ENCODE measurements at regions not wholly inside any gene's neighbourhood (a gene's known extent, or its start where the extent isn't known, plus 50 kb on each side); places are given as distances from the start of the nearest gene placed in this dataset.
"Not testable (repeated sequence)": the region's sequence is repeated elsewhere in the genome, so short reads cannot be mapped to it uniquely, and the experiment has no call there.

DNA sequence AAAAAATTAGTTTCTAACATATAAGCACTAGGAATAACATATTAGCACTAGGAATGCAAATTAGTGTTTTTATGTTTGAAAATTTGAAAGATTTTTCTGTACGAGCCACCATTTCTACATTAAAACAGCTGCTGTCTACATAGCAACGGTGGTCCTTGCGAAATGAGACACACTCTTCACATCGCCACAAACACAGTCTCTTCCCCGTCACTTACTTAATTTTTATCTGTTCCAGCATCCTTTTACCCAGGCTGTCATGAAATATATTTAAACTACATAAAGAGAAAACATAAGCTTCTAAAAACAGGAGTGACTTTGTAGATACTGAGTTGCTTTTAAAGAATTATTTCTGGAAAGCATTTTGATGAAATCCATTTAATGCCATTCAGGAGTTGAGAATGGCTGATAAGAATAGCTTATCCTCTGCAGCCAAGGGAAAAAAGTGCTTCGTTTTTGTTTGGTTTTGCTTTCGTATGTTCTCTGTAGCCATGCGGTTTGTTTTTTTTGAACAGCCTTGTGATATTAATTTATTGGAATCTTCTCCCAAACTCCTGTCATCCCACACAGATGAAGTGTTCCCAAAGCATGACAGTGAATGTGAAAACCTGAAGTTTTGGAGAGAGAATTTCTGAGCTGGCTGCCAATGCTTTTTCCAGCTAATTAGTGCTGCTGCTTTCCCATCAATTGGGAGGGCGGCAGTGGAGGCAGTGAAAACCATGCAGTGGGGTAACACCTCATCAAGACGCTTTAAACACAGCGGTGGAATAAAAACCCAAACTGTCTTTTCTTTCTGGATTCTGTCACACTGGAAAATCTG lies 603.7 kb upstream of the ADARB2 start:
- TF ChIP-seq, protein P1, sequence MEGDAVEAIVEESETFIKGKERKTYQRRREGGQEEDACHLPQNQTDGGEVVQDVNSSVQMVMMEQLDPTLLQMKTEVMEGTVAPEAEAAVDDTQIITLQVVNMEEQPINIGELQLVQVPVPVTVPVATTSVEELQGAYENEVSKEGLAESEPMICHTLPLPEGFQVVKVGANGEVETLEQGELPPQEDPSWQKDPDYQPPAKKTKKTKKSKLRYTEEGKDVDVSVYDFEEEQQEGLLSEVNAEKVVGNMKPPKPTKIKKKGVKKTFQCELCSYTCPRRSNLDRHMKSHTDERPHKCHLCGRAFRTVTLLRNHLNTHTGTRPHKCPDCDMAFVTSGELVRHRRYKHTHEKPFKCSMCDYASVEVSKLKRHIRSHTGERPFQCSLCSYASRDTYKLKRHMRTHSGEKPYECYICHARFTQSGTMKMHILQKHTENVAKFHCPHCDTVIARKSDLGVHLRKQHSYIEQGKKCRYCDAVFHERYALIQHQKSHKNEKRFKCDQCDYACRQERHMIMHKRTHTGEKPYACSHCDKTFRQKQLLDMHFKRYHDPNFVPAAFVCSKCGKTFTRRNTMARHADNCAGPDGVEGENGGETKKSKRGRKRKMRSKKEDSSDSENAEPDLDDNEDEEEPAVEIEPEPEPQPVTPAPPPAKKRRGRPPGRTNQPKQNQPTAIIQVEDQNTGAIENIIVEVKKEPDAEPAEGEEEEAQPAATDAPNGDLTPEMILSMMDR (IDR thresholded peaks at IDR 0.05; ENCODE audit: insufficient read depth, low read depth, low read length, missing control alignments) = no peak
- DNase-seq (ENCODE audit: low read depth) = no peak
- no peak overlapping the region for H3K4me3 ChIP-seq (ENCODE audit: low read length)

DNA sequence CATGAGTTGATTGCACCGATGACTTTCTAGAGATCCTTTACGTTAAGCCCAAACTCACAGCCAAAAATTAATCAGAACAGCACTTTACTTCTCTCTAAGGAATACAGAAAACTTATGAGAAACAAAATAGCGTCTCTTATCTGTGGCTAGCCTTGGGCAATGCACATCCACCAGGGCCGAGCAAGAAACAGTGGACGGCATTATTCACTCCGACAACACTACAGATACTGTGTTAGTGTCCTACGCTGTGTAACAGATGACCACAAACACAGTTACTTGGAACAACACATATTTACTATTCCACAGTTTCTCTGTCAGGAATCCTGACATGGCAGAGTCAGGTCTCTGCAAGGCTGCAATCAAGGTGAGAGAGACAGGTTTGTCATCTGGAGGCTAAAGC lies 598.3 kb upstream of the ADARB2 start:
- TF ChIP-seq, protein P1 (IDR thresholded peaks at IDR 0.05; ENCODE audit: insufficient read depth, low read depth, low read length, missing control alignments) = no peak
- no peak overlapping the region for H3K4me3 ChIP-seq (ENCODE audit: low read length)
- DNase-seq (ENCODE audit: low read depth) = no peak

DNA sequence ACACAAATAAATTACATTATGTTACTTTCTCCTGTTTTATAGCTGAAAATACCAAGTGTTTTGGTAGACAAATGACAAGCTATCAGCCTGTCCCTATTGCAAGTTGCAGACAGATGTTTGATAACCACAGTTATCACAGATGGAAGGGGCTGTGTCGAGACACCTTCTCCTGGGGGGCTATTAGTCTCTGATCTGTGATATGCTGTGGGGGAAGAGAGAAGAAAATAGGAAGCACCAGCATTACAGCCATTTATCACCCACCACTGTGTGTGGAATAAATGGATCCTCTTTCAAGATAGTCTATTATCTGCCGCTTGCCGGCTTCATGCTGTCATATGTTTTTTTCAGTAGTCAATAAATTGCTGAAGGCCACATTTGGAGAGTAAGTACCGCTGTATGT lies 597.2 kb upstream of the ADARB2 start:
- H3K4me3 ChIP-seq (ENCODE audit: low read length) = no peak overlapping the region
- TF ChIP-seq, protein P1 (IDR thresholded peaks at IDR 0.05; ENCODE audit: insufficient read depth, low read depth, low read length, missing control alignments) = no peak
- no peak for DNase-seq (ENCODE audit: low read depth)

DNA sequence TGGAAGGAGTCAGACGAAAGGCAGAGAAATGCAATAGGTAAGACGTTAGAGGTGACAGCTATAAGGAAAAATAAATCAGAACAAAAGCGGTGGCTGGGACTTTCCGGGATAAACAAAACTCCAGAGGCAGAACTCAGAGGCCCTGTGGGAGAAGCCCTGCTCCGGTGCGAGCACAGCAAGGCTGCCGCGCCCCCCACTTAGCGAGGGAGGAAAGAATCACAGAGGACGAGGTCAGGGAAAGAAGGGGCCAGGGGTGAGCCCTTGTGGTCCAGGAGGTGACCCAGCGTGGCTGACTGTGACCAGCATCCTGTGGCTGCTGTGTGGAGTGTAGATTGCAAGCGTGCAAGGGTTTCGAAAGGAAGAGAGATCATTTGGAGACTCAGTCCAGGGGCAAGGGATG lies 591.8 kb upstream of the ADARB2 start:
- DNase-seq (ENCODE audit: low read depth) = no peak
- TF ChIP-seq, protein P1 (IDR thresholded peaks at IDR 0.05; ENCODE audit: insufficient read depth, low read depth, low read length, missing control alignments) = no peak
- no peak overlapping the region for H3K4me3 ChIP-seq (ENCODE audit: low read length)

DNA sequence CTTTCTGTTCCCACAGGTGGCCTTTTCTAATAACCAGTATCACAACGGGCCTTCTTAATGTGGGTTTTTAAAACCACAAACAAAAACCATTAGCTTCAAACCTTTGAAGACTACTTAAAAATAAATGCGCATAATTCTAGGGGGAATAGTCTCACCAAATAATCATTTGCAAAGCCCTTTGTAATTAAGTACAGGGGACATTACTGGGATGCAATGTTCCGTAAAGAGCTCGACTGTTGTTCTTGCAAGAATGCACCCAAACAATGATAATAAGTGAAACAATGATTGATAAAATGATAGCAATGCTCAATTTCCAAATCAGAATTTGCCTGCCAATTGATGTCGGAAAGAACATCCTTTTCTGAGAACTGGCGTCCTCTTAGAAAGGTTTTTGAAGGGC lies 589.1 kb upstream of the ADARB2 start:
- H3K4me3 ChIP-seq (ENCODE audit: low read length) = no peak overlapping the region
- DNase-seq (ENCODE audit: low read depth) = no peak
- TF ChIP-seq, protein P1 (IDR thresholded peaks at IDR 0.05; ENCODE audit: insufficient read depth, low read depth, low read length, missing control alignments) = no peak

DNA sequence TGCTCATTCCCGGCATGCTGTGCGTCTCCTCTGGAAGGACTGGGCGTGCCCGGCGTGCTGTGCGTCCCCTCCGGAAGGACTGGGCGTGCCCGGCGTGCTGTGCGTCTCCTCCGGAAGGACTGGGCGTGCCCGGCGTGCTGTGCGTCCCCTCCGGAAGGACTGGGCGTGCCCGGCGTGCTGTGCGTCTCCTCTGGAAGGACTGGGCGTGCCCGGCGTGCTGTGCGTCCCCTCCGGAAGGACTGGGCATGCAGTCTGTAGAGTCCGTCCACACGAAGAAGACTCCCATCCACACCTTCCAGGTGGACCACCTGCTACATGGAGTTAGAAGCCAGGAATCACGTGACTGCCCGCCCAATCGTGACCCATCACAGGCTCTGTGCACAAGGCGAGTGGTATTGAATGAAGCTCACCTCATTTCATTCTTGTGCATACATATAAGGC lies 577.7 kb upstream of the ADARB2 start:
- DNase-seq (ENCODE audit: low read depth); H3K4me3 ChIP-seq (ENCODE audit: low read length): not testable (repeated sequence)

DNA sequence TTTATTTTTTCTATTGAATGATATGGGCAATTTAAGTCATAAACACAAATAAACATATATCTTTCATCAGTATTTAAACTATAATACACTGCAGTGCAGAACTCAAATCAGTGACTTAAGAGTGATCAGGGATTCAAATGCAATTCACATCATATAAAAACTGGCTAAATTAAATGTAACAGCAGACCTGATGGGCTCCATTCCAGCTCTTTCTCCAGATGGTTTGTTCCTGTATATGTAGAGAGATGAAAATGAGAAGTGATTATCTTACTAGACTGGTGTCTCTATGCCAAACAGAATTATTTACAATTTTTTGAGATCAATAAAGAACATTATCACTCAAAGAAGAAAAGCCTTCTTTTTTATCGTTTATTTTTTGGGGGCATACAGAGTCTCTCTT lies 568.8 kb upstream of the ADARB2 start:
- no peak overlapping the region for H3K4me3 ChIP-seq (ENCODE audit: low read length)
- TF ChIP-seq, protein P1 (IDR thresholded peaks at IDR 0.05; ENCODE audit: insufficient read depth, low read depth, low read length, missing control alignments) = no peak
- no peak for DNase-seq (ENCODE audit: low read depth)

All from epithelial cell of esophagus (primary cell).